ENCODE measurements at regions not wholly inside any gene's neighbourhood (a gene's known extent, or its start where the extent isn't known, plus 50 kb on each side); places are given as distances from the start of the nearest gene placed in this dataset.

DNA sequence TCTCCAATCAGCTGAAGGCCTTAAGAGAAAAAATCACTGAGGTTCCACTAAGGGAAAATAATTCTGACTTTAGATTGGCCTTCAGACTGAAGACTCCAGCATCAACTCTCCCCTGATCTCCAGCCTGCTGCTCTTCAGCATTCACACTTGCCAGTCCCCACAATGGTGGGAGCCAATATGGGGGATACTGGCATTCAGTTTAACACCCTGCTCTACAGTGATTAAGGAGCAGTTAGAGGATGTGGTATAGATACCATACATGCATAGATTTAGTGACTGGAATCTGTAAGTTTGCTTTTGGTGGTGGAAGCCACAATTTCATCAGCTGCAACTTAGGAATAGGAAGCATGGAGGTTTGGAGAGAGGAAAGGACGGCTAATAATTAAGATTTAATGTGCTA lies 2017.7 kb upstream of the CDH6 start:
- TF ChIP-seq EP300 (IDR thresholded peaks at IDR 0.05) (no peak), CTCF (IDR thresholded peaks at IDR 0.05) (no peak), POLR2A (IDR thresholded peaks at IDR 0.05) (no peak)
- H3K4me1 ChIP-seq (ENCODE audit: insufficient read depth), result no peaks in the 10 kb centered on the region
- H3K4me3 ChIP-seq, result no peak overlapping the region
- H3K36me3 ChIP-seq, result no peaks in the 10 kb centered on the region
- 39 to 62% (median 51%) methylated on average over 1 of the region's 1 CpG for WGBS, 3 donors
- no peaks in the 10 kb centered on the region for H3K27me3 ChIP-seq
- no peak for DNase-seq
- no peak overlapping the region for H3K27ac ChIP-seq
- intact Hi-C loops (cut with DNase I), result no loop called here
- H3K9me3 ChIP-seq, result no peaks in the 10 kb centered on the region

GRCh38 chr5:29170599-29170998 lies 2022.9 kb upstream of the CDH6 start:
- Histone ChIP-seq H3K9me3 (no peaks in the 10 kb centered on the region), H3K36me3 (no peaks in the 10 kb centered on the region), H3K4me3 (no peak overlapping the region), H3K4me1 (ENCODE audit: insufficient read depth) (no peaks in the 10 kb centered on the region), H3K27ac (no peak overlapping the region), H3K27me3 (no peaks in the 10 kb centered on the region)
- DNase-seq, result no peak
- no peak for TF ChIP-seq CTCF (IDR thresholded peaks at IDR 0.05)
- no peak for TF ChIP-seq EP300 (IDR thresholded peaks at IDR 0.05)
- no peak for TF ChIP-seq POLR2A (IDR thresholded peaks at IDR 0.05)
- WGBS, 3 donors, result 88 to 95% (median 90%) methylated on average over 1 of the region's 1 CpG
- intact Hi-C loops (cut with DNase I), result no loop called here

DNA sequence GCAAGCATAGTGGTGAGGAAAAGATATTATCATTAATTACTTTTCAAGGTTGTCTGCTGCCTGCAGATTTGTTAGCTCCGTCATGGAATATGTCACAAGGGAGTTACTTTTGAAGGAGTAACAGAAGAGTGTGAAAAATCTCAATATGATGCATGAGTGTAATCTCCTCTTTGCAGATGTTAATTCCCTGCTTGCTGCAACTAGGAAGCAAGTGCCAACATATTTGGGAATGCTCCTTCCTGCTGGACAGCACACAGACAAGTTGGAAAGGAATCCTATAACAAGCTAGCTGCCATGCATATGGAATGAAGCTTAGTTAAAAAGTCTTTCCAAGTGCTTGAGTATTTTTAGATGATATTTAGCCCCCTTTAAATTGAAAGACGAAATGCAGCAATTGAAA lies 2023.6 kb upstream of the CDH6 start:
- Histone ChIP-seq H3K4me1 (ENCODE audit: insufficient read depth) (no peaks in the 10 kb centered on the region), H3K27me3 (no peaks in the 10 kb centered on the region), H3K9me3 (no peaks in the 10 kb centered on the region), H3K27ac (no peak overlapping the region), H3K36me3 (no peaks in the 10 kb centered on the region), H3K4me3 (no peak overlapping the region)
- intact Hi-C loops (cut with DNase I), result no loop called here
- WGBS, 3 donors, result 1 to 8% (median 4%) methylated on average over 2 of the region's 2 CpGs
- no peak for DNase-seq
- TF ChIP-seq EP300 (IDR thresholded peaks at IDR 0.05), result no peak
- no peak for TF ChIP-seq CTCF (IDR thresholded peaks at IDR 0.05)
- no peak for TF ChIP-seq POLR2A (IDR thresholded peaks at IDR 0.05)

DNA sequence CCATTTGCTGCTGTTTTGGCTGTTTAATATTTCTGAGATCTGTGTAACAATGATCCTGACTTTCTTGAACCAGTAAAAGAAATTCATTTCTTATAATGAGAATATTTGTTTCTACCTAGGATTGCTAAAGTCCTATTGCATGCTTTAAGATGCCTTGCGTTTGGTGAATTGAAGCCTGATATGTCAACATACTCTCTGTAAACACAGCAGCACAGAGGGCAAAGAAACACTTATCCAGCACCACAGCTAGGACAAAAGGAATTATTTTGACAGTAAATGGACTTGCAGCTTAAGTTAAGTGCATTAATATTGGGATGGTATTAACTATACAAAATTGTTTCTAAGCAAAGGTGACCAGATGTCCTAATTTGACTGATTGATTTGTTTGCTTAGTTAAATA lies 2031.2 kb upstream of the CDH6 start:
- Histone ChIP-seq H3K27ac (no peak overlapping the region), H3K9me3 (no peaks in the 10 kb centered on the region), H3K4me3 (no peak overlapping the region), H3K36me3 (no peaks in the 10 kb centered on the region), H3K4me1 (ENCODE audit: insufficient read depth) (no peaks in the 10 kb centered on the region), H3K27me3 (no peaks in the 10 kb centered on the region)
- 66 to 83% (median 66%) methylated on average over 1 of the region's 1 CpG for WGBS, 3 donors
- TF ChIP-seq EP300 (IDR thresholded peaks at IDR 0.05) (no peak), CTCF (IDR thresholded peaks at IDR 0.05) (no peak), POLR2A (IDR thresholded peaks at IDR 0.05) (no peak)
- no peak for DNase-seq
- intact Hi-C loops (cut with DNase I), result no loop called here

All from ovary (tissue), 7 donors.